ENCODE measurements at regions not wholly inside any gene's neighbourhood (a gene's known extent, or its start where the extent isn't known, plus 50 kb on each side); places are given as distances from the start of the nearest gene placed in this dataset.

DNA sequence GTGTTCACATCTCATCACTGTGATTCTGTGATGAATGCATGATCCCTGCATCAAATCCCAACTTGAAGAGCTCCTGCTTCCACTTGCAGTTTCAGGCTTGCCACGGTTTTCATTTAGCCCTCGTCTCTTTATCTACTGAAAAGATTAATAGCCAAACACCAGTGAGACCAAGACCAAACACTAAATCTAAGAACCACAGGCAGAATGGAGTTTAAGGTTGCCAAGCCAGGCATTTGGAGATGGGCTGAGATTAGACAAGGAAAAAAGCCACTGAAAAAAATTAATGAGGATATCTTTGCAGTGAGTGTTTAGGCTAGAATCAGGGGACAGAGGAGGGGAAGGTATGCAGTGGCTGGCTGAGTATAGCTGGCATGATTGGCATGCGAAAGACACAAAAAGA is 227.2 kb upstream of the BLID start:
- H3K36me3 ChIP-seq (ENCODE audit: insufficient read depth, low read length), result no peaks in the 10 kb centered on the region
- H3K79me2 ChIP-seq (ENCODE audit: insufficient read depth, low read length), result no peaks in the 10 kb centered on the region
- no peak overlapping the region for H3K4me3 ChIP-seq (ENCODE audit: low read length, poor library complexity, severe bottlenecking)
- no peaks in the 10 kb centered on the region for H3K4me1 ChIP-seq (ENCODE audit: insufficient read depth, low read length, poor library complexity, severe bottlenecking)
- no peak overlapping the region for H3K9ac ChIP-seq (ENCODE audit: low read depth, low read length, poor library complexity, severe bottlenecking)
- no peaks in the 10 kb centered on the region for H3K27me3 ChIP-seq (ENCODE audit: insufficient read depth, low read length, poor library complexity, severe bottlenecking)
- H3K9me2 ChIP-seq (replicated peaks; ENCODE audit: low read depth, low read length), result no peaks in the 10 kb centered on the region
- no peaks in the 10 kb centered on the region for H4K20me1 ChIP-seq (ENCODE audit: insufficient read depth, low read length, poor library complexity, severe bottlenecking)
- no peak overlapping the region for H2AFZ ChIP-seq (ENCODE audit: low read length)
- TF ChIP-seq, protein P1, sequence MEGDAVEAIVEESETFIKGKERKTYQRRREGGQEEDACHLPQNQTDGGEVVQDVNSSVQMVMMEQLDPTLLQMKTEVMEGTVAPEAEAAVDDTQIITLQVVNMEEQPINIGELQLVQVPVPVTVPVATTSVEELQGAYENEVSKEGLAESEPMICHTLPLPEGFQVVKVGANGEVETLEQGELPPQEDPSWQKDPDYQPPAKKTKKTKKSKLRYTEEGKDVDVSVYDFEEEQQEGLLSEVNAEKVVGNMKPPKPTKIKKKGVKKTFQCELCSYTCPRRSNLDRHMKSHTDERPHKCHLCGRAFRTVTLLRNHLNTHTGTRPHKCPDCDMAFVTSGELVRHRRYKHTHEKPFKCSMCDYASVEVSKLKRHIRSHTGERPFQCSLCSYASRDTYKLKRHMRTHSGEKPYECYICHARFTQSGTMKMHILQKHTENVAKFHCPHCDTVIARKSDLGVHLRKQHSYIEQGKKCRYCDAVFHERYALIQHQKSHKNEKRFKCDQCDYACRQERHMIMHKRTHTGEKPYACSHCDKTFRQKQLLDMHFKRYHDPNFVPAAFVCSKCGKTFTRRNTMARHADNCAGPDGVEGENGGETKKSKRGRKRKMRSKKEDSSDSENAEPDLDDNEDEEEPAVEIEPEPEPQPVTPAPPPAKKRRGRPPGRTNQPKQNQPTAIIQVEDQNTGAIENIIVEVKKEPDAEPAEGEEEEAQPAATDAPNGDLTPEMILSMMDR (conservative IDR thresholded peaks at IDR 0.05; ENCODE audit: low read length), result no peak
- no peaks in the 10 kb centered on the region for H3K9me3 ChIP-seq (ENCODE audit: insufficient read depth, low read depth, low read length)
- no peaks in the 10 kb centered on the region for H3F3A ChIP-seq (ENCODE audit: low read depth)
- H3K4me2 ChIP-seq (ENCODE audit: low read depth, low read length, poor library complexity, severe bottlenecking), result no peak overlapping the region

DNA sequence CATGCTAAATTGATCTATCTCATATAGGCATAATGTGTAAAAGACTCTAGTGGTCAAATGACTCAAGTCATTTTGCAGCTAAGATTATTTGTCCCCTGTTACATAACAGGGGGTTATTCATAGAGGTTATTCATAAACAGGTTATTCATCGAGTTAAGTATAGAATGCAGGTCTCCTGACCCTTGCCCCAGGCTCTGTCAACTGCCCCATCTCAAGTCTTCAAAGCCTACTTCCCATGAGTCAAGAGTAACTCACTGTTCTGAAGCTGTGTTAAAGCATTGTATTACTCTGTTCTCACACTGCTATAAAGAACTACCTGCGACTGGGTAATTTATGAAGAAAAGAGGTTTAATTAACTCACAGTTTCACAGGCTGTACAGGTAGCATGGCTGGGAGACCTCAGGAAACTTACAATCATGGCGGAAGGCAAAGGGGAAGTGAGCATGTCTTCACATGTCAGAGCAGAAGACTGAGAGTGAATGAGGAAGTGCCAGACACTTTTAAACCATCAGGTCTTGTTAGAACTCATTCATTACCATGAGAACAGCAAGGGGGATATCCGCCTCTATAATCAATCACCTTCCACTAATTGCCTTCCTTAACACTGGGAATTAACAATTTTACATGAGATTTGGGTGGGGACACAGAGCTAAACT is 226.2 kb upstream of the BLID start:
- Histone ChIP-seq H3K4me2 (ENCODE audit: low read depth, low read length, poor library complexity, severe bottlenecking) (no peak overlapping the region), H3K4me3 (ENCODE audit: low read length, poor library complexity, severe bottlenecking) (no peak overlapping the region), H3K27me3 (ENCODE audit: insufficient read depth, low read length, poor library complexity, severe bottlenecking) (no peaks in the 10 kb centered on the region), H3K4me1 (ENCODE audit: insufficient read depth, low read length, poor library complexity, severe bottlenecking) (no peaks in the 10 kb centered on the region), H3F3A (ENCODE audit: low read depth) (no peaks in the 10 kb centered on the region), H2AFZ (ENCODE audit: low read length) (no peak overlapping the region), H3K9me2 (replicated peaks; ENCODE audit: low read depth, low read length) (no peaks in the 10 kb centered on the region), H3K36me3 (ENCODE audit: insufficient read depth, low read length) (no peaks in the 10 kb centered on the region), H3K79me2 (ENCODE audit: insufficient read depth, low read length) (no peaks in the 10 kb centered on the region), H3K9me3 (ENCODE audit: insufficient read depth, low read depth, low read length) (no peaks in the 10 kb centered on the region), H3K9ac (ENCODE audit: low read depth, low read length, poor library complexity, severe bottlenecking) (no peak overlapping the region), H4K20me1 (ENCODE audit: insufficient read depth, low read length, poor library complexity, severe bottlenecking) (no peaks in the 10 kb centered on the region)
- no peak for TF ChIP-seq EZH2phosphoT487 (IDR thresholded peaks at IDR 0.05; ENCODE audit: borderline replicate concordance)
- TF ChIP-seq, protein P1 (conservative IDR thresholded peaks at IDR 0.05; ENCODE audit: low read length), result no peak

DNA sequence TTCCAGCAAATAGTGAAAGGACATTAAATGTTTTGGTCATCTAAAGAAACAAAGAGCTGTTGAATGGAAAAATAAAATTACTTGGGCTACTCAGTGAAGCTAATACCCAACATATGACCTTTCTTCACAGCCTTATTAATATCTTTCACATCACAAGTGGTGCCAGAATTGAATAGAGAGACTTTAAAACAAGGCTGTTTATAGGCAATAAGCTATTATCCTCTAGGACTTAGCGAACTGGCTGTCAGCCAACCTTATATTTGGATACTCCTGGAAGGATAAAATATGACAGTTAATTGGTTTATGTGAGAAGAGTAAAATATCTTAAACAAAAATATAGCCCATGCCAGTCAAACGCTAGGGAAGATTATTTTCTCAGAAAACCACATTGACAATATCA is 225.5 kb upstream of the BLID start:
- H3K9me3 ChIP-seq (ENCODE audit: insufficient read depth, low read depth, low read length), result no peaks in the 10 kb centered on the region
- H3K4me3 ChIP-seq (ENCODE audit: low read length, poor library complexity, severe bottlenecking), result no peak overlapping the region
- H3K4me1 ChIP-seq (ENCODE audit: insufficient read depth, low read length, poor library complexity, severe bottlenecking), result no peaks in the 10 kb centered on the region
- H3K36me3 ChIP-seq (ENCODE audit: insufficient read depth, low read length), result no peaks in the 10 kb centered on the region
- no peak overlapping the region for H2AFZ ChIP-seq (ENCODE audit: low read length)
- H3F3A ChIP-seq (ENCODE audit: low read depth), result no peaks in the 10 kb centered on the region
- TF ChIP-seq EZH2phosphoT487 (IDR thresholded peaks at IDR 0.05; ENCODE audit: borderline replicate concordance), result no peak
- TF ChIP-seq, protein P1 (conservative IDR thresholded peaks at IDR 0.05; ENCODE audit: low read length), result no peak
- H3K9me2 ChIP-seq (replicated peaks; ENCODE audit: low read depth, low read length), result no peaks in the 10 kb centered on the region
- no peaks in the 10 kb centered on the region for H3K79me2 ChIP-seq (ENCODE audit: insufficient read depth, low read length)
- no peaks in the 10 kb centered on the region for H3K27me3 ChIP-seq (ENCODE audit: insufficient read depth, low read length, poor library complexity, severe bottlenecking)
- H3K4me2 ChIP-seq (ENCODE audit: low read depth, low read length, poor library complexity, severe bottlenecking), result no peak overlapping the region
- H3K9ac ChIP-seq (ENCODE audit: low read depth, low read length, poor library complexity, severe bottlenecking), result no peak overlapping the region
- H4K20me1 ChIP-seq (ENCODE audit: insufficient read depth, low read length, poor library complexity, severe bottlenecking), result no peaks in the 10 kb centered on the region

All from Loucy (cell line).